ENCODE measurements at regions not wholly inside any gene's neighbourhood (a gene's known extent, or its start where the extent isn't known, plus 50 kb on each side); places are given as distances from the start of the nearest gene placed in this dataset.

DNA sequence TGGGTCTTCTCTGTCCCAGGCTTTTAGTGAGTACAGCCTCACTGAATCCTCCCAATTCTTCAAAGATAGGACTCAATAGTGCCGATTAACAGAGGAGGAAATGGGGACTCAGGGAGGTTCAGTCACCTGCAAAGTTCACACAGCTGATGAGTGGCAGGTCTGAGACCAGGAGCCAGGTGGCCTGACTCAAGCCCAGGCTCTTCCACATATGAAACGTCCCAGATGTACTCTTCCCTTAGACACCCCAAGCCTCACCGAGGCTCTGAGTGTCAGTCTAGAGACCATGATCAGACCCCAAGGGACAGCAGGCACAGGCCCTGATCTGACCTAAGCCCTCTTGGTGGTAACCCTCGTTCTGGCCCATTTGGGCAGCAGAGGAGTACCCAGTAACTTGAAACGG lies 115.2 kb downstream of the INHBB start:
- DNase-seq = no peak

DNA sequence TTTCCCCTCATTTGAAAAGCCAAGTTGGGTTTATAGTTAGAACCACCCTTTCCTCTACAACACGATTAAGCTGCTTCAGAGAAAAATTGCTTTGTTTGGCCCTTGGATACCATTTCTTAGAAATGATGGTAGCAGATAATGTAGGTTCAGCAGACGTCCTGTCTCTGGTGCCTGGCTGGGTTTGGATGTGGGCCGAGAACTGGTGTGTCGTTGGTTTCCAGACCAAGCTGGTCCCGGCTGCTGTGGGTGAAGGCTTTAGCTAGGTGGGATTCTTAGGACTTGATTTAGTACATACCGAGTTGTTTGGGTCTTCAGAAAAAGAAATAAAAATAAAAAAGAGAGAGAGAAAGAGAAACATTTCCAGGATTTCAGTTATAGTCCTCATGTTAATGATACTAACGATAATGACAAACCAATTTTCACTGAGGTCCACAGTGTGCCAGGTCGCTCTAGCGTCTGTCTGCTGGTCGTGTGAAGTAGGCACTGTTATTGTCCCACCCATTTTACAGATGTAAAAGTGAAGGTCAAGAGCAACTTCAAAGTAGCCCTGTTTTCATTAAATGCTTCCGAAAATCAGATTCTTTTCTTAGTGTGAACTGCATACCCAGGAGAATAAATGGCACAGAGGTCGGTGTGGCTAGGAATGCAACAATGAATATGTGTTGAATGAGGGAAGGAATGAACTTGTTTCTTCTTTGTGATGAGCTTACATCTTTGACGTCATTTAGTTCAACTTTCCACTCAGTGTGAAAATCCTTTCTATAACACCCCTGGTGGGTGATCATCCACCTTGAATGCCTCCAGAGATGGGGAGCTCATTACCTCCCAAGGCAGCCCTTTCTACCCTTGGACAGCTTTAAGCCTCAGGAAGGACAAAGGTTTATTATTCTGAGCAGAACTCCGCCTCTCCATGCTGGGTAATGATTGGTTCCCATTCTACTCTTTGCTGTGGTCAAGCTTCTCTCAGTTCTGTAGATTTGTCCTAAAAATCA lies 115.9 kb downstream of the INHBB start:
- no peak for DNase-seq

DNA sequence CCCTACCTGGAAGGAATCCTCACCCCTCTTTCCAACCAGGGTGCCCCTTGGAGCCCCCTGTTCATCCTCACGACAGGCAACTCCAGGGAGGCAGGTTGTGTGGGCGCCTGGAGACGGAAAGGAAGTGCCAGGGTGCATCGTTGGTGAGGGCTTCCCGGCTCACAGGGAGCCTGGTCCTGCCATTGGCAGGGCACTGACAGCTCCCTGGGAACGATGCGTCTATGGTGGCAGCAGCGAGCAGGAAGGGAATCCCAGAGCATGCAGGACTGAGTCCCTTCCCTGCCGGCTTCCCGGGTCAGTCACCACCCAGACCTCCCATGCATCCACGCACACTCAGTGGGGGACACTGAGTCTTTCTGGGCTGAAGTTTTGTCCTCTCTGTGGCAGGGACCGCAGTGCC lies 117.6 kb downstream of the INHBB start:
- DNase-seq = no peak

DNA sequence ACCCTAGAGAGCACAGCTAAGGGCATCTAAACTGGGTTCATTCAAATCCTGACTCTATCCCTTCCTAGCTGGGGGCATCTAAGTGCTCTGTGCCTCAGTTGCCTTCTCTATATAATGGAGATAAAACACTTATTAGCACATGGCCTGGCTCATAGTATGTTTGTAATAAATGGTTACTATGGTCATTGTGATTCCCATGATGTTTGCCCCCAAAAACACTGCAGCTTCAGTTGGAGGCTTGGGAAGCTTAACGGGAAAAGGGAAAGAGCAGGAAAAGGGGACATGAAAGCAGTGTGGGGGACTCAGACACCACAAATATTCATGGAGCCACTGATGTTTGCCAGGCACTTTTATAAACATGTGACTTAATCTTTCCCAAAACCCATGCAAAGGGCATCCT lies 118.1 kb downstream of the INHBB start:
- no peak for DNase-seq

DNA sequence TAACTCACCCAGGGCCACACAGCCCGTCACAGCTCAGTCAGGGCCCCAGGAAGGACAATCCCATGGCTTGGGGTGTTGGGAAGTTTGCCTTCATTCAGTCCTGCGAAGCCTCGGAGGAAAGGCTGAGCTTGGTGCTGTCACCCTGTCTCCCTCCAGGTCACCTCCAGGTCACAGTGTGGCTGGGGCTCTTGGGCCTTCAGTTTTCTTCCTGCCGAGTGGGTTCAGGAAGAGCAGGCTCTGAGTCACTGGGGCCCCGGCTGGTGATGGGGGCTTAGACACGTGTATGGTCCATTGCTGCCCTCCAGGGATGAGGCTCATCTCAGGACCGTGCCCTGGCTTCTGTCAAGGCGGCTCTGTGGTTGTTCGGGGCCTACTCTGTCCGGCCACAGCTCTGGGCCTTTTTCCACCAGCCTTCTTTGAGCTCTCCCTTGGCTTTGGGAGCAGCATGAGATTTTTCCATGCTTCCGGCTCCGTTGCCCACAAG lies 118.6 kb downstream of the INHBB start:
- DNase-seq = no peak

DNA sequence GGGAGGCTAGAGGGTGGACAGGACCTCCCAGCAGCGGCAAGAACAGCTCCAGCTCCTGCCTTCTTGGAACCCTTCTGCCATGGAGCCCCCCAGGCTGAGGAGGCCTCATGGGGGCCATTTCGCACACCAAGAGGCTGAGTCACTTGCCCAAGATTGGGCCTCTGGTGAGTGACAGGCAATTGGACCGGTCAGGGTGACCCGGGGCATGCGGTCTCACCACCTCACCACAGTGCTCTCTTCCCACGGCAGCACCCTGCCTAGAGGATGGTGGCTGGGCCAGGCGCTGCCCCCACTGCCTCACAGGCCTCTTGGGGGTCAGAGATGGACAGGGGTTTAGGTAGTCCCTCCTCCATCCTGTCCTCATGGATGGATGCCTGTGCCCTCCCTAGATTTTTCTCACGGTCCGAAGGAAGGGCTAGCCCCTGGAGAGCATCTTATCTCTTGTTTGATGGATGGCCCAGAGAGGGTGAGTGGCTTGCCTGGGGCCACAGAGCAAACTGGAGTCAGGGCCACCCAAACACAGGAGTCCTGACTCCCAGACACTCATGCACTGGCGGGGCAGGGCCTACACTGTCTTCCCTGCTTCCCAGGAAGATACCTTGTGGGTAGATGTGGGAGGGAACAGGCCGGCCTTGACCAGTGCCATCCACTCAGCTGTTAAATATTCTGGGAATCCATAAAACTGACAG lies 119.2 kb downstream of the INHBB start:
- no peak for DNase-seq

DNA sequence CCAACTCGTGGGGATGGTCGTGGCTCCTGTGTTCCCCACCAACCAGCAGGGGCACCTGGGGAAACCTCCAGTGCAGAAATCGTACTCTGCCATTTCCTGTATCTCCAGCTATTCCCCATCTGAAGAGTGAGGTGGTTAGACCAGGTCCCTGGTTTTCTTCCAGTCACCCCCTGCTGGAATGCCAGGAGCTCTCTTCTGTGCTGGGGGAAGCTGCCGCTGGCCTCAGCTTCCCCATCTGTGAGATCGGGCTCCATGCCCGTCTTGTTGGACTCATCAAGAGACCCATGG lies 119.7 kb downstream of the INHBB start:
- DNase-seq = no peak

DNA sequence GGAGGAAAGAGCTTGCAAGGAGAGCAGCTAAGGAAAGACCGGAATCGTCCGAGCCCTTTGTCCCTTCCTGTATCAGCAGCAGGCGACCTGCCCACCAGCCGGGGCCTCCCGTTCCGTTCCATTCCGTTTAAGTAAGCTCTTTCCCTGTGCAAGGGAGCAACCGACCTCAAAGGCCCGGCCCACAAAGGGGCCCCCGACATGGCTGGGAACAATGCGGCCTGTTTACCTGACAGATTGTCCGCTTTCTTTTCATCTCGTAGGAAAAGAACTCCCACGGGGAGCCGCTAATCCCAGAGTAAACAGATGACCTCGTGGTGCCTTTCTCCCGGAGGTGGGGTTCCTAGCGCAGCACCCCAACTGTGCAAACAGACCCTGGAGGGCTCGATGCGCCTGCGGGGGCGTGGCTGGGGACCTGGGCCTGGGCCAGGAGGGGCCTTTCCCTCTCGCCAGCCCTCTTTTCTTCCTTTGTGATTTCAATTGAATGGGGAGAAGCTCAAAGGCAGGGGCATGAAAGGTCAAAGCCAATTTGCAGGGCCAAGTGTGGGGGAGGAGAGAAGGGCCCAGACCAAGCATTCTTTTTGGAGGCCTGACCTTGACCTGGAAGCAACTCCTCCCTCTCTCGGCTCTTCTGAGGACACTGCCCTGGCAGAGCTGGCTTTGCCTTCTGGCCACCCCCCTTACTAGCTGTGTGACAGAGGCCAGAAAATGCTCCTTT lies 120.2 kb downstream of the INHBB start:
- DNase-seq = no peak

DNA sequence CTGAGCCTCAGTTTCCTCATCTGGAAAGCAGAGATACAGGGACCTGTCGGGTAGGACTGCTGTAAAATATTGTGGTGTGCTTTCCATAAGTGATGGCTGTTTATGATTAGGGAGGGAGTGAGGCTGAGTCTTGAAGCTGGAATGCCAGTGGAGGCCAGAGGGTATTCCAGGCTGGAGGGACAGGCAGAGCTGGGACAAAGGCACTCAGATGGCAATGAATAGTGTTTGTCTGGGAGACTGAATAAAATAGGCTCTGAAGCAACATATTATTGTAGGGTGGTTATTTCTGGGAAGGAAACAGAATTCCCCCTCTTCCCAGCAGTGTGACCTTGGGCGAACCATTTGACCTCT lies 120.7 kb downstream of the INHBB start:
- no peak for DNase-seq

DNA sequence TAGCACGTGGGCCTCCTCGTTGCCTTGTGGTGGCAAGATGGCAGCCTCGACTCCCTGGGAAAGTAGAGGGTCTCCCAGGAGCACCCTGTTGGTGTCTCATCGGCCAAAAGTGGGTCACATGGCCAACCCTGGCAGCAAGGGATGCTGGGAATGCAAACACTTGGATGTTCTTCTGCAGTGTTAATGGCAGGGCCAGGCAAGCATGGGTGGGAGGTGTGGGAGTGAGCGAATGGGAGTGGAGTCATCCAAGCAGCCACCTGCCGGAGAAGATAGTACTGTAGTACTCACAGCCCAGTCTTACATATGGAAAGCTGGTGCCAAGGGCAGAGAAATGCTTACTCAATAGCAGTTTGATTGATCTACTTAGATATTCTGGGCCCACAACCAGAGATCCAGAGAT lies 122.2 kb downstream of the INHBB start:
- no peak for DNase-seq

DNA sequence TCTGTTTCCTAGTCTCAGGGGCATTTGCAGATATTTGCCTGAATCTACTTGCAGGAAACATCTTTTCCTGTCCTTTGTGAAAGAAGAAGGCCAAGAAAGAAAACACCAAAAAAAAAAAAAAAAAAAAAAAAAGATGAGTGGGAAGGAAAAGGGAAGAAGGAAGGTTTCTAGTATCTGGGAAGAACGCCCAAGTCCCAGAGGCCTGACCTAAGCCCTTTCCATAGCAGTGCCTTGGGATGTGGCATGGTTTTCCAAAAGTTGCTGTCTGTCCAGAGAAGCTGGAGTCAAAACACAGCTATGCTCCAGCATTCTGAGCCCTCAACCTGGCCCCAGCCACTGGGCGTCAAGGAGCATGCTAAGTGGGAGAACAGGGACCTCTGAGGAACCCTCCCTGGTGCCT lies 123.5 kb downstream of the INHBB start:
- DNase-seq = no peak

DNA sequence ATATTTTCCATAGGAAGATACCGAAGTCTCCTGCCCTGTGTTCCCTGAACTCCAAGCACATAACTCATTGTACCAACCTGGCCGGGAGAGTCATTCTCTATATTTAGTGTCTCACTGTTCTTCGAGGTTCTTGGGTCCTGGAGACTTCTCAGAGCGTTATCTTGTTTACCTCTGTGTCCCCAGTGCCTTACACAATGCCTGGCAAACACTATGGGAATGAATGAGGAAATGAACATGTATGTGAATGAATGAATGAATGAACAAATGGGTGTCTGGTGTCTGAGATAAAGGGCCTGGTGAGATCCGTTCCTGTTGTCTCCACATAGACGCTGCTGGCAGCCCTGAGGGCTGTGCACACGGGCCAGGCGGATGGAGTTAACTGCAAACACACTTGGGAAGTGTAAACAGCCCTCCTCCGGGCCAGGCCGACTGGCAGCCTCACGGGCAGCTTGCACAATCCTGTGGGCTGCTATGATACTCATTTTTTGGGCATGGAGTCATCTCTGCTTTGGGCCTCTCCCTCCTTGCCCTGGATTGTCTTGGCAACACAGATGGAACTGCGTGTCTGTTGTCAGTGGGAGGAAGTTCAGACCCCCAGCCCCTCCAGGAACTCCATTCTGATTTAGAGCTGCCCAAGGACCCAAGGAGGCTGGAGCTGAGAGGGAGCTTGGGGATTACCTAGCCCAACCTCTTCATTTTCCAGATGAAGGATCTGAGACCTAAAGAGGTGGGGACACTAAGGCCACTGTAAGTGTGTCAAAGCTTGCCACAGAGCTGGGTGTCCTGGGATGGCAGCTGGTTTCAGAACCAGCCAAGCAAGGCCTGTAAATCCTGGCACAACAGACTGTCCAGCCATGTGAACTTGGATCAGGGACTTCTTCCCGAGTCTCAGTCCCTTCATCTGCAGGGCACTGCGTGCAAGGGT lies 124.4 kb downstream of the INHBB start:
- DNase-seq = no peak

DNA sequence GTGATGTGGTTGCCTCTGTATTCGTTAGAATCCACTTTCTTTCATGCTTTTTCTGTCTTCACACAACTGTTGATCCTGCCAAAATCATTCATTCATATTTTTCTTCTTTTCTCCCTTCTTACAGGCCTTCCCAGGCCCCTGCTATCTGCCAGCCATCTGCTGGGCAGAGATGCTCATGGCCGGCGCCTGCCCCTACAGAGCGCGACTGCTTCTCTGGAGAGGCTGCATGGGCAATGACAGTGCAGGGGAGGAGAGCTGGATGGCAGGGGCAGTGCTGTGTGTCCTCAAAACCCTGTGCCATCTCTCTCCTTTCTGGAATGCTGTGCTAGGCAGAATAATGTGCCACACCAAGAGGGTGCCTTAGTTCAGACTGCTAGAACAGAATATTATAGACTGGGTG lies 125.2 kb downstream of the INHBB start:
- DNase-seq = no peak

DNA sequence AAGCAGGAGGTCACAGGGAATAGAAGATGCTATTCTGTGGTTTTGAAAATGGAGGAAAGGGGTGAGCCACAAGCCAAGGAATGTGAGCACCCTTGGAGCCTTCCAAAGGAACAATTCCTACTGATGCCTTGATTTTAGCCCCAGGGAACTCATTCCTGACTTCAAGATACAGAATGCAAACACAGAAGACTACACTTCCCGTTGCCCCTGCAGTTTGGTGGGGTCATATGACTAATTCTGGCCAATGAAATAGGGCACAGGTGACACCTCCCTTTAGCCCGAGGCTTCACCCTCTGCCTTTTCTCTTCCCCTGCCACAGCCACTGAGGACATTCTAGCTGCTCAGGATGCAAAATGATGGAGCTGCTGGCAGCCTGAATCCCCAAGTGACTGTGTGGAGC lies 126.1 kb downstream of the INHBB start:
- DNase-seq = no peak

DNA sequence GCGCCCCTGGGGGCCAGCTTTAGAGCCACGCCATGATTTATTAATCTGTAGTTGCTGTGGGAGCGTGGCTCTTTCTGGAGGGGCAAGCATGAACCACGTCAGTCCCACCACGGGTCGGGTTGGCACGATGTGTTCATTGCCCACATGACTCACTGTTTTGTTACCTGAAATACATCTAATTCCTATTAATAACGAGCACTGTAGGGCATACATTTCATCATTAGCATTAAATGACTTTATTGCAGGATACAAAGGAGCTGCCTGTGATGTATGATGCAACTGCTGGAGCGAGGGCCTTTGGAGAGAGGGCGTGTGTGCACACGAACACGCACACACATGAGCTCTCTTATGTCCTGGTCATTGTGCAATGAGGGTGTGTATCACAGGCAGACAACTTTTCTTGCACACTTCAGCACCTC lies 127.0 kb downstream of the INHBB start:
- DNase-seq = no peak

DNA sequence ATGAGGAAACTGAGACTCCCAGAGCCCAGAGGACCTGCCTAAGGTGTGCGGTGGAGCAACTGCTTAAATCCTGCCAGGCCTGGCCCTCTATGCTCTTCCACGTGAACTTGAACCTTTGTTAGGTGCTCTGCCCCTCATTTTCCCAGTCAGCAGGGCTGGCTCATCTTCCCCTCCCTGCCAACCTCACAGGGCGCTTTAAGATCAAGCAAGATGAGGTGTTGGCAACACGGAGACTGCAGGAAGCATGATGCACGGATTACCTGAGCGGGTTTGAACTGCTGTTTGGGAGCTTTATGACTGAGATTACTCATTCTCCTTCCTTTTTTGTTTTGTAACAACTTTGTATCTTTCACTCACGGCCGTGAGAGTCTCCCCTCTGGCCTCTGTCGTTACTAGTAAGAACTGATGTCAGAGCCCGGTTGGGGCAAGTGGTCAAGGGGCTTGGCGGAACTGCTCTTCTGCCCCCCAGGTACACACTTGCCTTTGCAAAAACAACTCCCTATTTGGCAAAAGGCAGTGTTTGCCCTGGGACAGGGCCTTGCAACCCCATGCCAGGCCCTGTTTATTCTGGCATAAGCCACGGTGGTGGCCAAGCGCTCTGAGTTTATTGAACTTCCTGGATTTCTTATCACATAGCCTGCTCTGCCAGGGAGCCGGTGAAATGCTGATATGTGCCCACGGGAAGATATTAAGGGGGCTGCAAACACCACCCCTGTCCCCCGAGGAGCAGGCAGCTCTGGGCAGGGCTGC lies 127.8 kb downstream of the INHBB start:
- no peak for DNase-seq

DNA sequence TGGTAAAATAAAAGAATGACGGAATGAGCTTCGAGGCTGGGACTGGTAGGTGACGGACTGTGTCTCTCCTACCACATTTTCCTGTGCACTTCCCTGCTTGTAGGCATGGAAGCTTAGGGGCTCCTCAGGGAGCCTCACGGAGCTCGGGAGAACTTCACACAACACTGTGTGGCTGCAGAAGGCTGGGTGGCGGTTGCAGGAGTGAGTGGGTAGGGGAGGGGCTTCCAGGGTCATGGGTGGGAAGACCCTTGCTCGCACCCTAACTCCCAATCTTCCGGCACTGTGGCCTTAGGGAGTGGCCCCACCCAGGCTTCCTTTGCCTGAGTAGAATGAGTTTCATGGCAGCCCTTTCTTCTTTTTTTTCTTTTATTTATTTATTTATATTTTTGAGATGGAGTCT lies 128.6 kb downstream of the INHBB start:
- no peak for DNase-seq

DNA sequence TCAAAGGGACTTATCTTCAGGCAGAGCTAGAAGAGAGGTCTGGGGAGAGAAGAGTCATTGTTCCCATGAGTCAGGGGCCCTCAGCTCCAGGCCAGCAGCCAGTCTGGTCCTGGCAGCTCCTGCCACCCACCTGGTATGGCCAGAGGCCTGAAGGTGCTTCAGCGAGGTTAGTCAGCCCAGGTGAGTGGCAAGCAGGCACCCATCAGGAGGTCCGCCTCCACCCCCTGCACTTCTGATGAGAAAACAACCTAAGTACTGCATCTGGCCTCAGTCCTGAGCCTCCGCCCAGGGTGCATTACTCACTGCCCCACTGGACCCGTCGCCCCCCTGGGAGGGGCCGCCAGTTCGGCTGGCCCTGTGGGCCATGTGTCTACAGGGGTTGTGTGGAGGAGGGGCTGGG lies 130.2 kb downstream of the INHBB start:
- no peak for DNase-seq

DNA sequence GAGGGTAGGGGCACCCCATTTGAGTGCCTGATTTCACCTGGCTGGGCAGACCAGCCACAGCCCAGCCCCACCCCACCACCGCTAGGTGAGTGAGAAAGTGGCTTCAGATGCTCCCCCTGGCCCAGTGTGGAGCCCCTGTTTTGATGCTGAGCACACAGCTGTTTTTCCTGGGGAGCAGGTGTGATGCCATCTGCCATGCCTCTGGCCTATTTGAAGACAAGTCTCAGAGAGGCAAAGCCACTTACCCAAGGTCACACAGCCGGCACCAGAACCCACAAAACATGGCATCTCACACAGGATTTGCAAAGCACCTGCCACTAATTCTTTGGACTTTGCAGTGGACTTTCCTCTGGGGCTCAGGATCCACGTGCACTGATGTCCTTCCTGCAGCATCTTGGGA lies 131.3 kb downstream of the INHBB start:
- DNase-seq = no peak

DNA sequence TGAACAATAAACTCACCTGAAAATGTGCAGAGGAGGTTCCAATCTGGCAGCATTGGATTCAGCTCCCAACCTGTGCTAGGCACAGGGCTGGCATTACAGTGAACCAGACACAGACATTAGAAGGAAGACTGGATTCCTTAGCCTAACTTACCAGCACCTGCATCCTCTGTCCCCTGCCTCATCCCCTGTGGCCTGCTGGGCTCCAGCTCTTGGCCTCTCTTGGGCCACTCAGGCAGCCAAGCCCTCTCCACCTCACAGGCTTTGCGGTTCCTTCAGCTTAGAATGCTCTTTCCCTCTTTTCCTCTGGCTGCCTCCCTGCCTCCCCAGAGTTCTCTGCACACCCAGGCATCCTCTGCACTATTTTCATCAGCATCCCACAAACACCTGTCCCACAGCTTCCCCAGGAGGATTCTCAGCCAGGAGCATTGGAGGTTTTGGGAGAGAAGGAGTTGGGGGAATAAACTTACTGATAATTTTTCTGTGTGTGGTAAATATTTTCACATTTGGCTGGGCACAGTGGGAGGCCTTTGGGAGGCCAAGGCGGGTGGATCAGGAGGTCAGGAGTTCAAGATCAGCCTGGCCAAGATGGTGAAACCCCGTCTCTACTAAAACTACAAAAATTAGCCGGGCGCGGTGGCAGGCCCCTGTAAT lies 132.0 kb downstream of the INHBB start:
- no peak for DNase-seq

DNA sequence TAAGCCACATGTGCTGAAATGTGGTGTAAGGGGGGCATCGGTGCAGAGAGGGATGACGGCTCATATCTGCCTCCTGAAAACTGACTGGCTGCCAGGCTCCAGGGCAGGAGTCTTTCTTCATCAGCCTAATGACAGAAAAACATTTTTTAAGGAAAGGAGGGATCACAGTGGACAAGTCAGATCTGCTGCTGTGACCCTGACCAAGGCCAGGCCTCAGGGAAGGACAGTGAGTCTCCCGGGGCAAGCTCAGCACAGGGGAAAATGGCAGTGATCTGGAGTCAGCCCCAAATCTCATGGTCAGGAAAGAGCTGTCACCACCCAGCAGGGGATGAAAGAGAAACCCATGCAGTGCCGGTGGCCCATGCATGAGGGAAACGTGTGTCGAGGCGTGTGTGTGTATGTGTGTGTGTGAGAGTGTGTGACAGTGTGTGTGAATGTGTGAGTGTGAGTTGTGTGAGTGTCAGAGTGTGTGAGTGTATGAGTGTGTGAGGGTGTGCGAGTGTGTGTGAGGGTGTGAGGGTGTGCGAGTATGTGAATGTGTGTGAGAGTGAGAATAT lies 134.5 kb downstream of the INHBB start:
- no peak for DNase-seq
